Ovary (tissue), 3 donors: ENCODE measurements at regions not wholly inside any gene's neighbourhood (a gene's known extent, or its start where the extent isn't known, plus 50 kb on each side); places are given as distances from the start of the nearest gene placed in this dataset.
"Not testable (repeated sequence)": the region's sequence is repeated elsewhere in the genome, so short reads cannot be mapped to it uniquely, and the experiment has no call there.

ENCODE experiments used
- POLR2A ChIP-seq: fragments of 450-650 bp; IDR thresholded peaks from one replicate; pipeline ENCODE4 v1.6.1; 2017; ENCODE audit warnings: antibody characterized with exemption, mild to moderate bottlenecking, moderate library complexity
- TF ChIP-seq, protein P1 (sequence below), 3 donors: fragments of 450-650 bp in 2 of 3; fragments of 200-600 bp in 1 of 3; IDR thresholded peaks; one replicate each; pipeline versions ENCODE4 v1.5.1 to v1.8.0; 2016 to 2022; ENCODE audit warnings: antibody characterized with exemption in 3 of 3, mild to moderate bottlenecking in 1 of 3
- donor health status: DM: no; HTN: no; CAD: no.

DNA sequence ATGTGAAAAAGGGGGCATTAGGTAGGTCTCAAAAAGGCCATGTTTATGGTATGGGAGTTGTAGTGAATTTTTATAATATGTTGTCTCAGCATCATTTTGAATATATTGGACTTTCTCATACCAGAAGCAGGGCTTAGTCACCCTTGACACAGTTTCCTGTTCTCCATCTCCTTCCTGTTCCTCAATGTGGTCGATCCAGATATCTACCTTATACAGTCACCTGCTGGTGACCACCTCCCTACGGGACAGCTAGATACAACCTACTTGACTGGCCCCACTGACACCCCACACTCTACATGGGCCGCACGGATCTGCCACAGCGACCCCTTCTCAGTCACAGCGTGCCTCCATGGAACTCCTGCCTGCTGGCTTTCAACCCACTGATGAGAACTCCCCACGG is 193.5 kb upstream of the ATP6AP2 start:
- TF ChIP-seq, protein P1, sequence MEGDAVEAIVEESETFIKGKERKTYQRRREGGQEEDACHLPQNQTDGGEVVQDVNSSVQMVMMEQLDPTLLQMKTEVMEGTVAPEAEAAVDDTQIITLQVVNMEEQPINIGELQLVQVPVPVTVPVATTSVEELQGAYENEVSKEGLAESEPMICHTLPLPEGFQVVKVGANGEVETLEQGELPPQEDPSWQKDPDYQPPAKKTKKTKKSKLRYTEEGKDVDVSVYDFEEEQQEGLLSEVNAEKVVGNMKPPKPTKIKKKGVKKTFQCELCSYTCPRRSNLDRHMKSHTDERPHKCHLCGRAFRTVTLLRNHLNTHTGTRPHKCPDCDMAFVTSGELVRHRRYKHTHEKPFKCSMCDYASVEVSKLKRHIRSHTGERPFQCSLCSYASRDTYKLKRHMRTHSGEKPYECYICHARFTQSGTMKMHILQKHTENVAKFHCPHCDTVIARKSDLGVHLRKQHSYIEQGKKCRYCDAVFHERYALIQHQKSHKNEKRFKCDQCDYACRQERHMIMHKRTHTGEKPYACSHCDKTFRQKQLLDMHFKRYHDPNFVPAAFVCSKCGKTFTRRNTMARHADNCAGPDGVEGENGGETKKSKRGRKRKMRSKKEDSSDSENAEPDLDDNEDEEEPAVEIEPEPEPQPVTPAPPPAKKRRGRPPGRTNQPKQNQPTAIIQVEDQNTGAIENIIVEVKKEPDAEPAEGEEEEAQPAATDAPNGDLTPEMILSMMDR (IDR thresholded peaks at IDR 0.05): not testable (repeated sequence)
- TF ChIP-seq POLR2A: not testable (repeated sequence)
